Astrocyte (in vitro differentiated cells and primary cell): ENCODE measurements at regions not wholly inside any gene's neighbourhood (a gene's known extent, or its start where the extent isn't known, plus 50 kb on each side); places are given as distances from the start of the nearest gene placed in this dataset.

Source experiments
- DNase-seq: peaks from one replicate; pipeline ENCODE4 v3.0.0-alpha.2; 2010; ENCODE audit warnings: low read depth
- FAIRE-seq: peaks from 2 replicates; lab custom pipeline; 2011; peaks lifted over from hg19 to GRCh38; lab: Jason Lieb, UNC
- H2AFZ ChIP-seq: 2 replicates; pipeline ENCODE4 v1.6.0; 2012; ENCODE audit warnings: low read depth, low read length, inconsistent platforms
- H3K27ac ChIP-seq: 2 replicates; pipeline ENCODE4 v1.5.1; 2011; ENCODE audit warnings: low read depth, low read length, inconsistent platforms
- H3K27me3 ChIP-seq: 2 replicates; pipeline ENCODE4 v1.6.0; 2011; ENCODE audit warnings: low read length, inconsistent platforms; ENCODE audit not compliant: insufficient read depth
- H3K36me3 ChIP-seq: 2 replicates; pipeline ENCODE4 v1.5.1; 2011; ENCODE audit warnings: low read length, inconsistent platforms; ENCODE audit not compliant: insufficient read depth
- H3K4me1 ChIP-seq: 2 replicates; pipeline ENCODE4 v1.5.1; 2011; ENCODE audit warnings: low read length, inconsistent platforms; ENCODE audit not compliant: insufficient read depth
- H3K4me2 ChIP-seq: 2 replicates; pipeline ENCODE4 v1.6.0; 2012; ENCODE audit warnings: low read length, inconsistent platforms
- H3K4me3 ChIP-seq: 2 replicates; pipeline ENCODE4 v1.5.1; 2011; ENCODE audit warnings: low read depth, mild to moderate bottlenecking, low read length, inconsistent platforms; ENCODE audit not compliant: insufficient read depth
- H3K79me2 ChIP-seq: 2 replicates; pipeline ENCODE4 v1.6.0; 2012; ENCODE audit warnings: mild to moderate bottlenecking, low read length, inconsistent platforms; ENCODE audit not compliant: insufficient read depth
- H3K9ac ChIP-seq: 2 replicates; pipeline ENCODE4 v1.6.0; 2012; ENCODE audit warnings: mild to moderate bottlenecking, low read length, inconsistent platforms
- H3K9me3 ChIP-seq: 2 replicates; pipeline ENCODE4 v1.5.1; 2012; ENCODE audit warnings: low read depth, mild to moderate bottlenecking, low read length, inconsistent platforms; ENCODE audit not compliant: insufficient read depth
- H4K20me1 ChIP-seq: 2 replicates; pipeline ENCODE4 v1.6.0; 2012; ENCODE audit warnings: low read length, inconsistent platforms; ENCODE audit not compliant: insufficient read depth
- H3K27ac Mint-ChIP-seq: one replicate; pipeline ENCODE4 v1.8.0; 2021; ENCODE audit warnings: mild to moderate bottlenecking, mixed read lengths; ENCODE audit not compliant: unreplicated experiment
- H3K27me3 Mint-ChIP-seq: one replicate; pipeline ENCODE4 v1.8.0; 2021; ENCODE audit warnings: low read depth, mixed read lengths; ENCODE audit not compliant: unreplicated experiment
- H3K36me3 Mint-ChIP-seq: one replicate; pipeline ENCODE4 v1.8.0; 2021; ENCODE audit warnings: low read depth, mixed read lengths; ENCODE audit not compliant: unreplicated experiment
- H3K4me1 Mint-ChIP-seq: one replicate; pipeline ENCODE4 v1.8.0; 2021; ENCODE audit warnings: low read depth, mixed read lengths; ENCODE audit not compliant: unreplicated experiment
- H3K4me3 Mint-ChIP-seq: one replicate; pipeline ENCODE4 v1.8.0; 2021; ENCODE audit warnings: mild to moderate bottlenecking, moderate library complexity, mixed read lengths; ENCODE audit not compliant: unreplicated experiment
- H3K9me3 Mint-ChIP-seq: one replicate; pipeline ENCODE4 v1.8.0; 2021; ENCODE audit warnings: mild to moderate bottlenecking, mixed read lengths; ENCODE audit not compliant: unreplicated experiment
- EZH2 ChIP-seq: IDR thresholded peaks from 2 replicates; pipeline ENCODE4 v1.6.1; 2012; ENCODE audit warnings: mild to moderate bottlenecking, low read length, inconsistent platforms; ENCODE audit not compliant: insufficient read depth
- TF ChIP-seq, protein P1 (sequence below): IDR thresholded peaks from 2 replicates; pipeline ENCODE4 v1.5.1; 2011; ENCODE audit warnings: low read depth, mild to moderate bottlenecking, inconsistent platforms, low read length, moderate library complexity; ENCODE audit not compliant: insufficient read depth

DNA sequence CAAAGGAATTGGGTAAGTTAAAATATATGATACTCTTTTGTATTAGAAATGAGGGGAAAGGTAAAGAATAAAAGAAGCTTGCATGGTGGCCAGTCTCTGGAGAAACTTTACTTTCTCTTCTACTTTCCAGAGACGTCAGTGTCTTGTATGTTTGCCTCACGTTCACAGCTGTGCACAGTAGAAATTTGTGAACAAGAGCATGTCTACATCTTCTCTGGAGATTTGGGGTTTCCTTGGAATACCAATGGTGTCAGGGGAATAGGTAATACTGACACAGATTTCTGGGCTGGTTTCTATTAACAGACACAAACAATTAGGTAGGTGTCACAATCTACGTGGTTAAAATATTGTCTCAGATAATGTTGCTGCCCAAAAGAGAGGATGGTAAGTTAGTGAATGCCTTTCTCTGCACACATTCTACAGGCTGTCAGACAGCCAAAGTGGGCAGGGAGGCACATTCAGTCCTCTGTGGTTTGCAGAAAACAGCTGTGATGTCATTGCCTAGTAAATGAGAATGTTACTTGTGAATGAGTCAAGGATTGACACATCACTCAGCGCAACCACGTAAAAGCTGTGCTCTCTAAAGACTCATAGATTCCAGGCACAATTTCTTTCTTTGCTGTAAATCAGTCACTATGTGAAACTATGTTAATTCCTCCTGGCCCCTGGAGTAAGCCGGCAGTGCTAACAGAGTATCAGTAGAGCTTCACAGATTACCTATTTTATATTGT, 397.1 kb downstream of the MAN2A1 start:
- Histone ChIP-seq H3K36me3 (no peaks in the 10 kb centered on the region), H3K79me2 (no peaks in the 10 kb centered on the region), H3K4me1 (peaks cover 8% of the 10 kb centered on the region), H3K27me3 (no peaks in the 10 kb centered on the region), H3K9ac (no peak overlapping the region), H3K27ac (no peak overlapping the region), H2AFZ (no peak overlapping the region), H3K4me2 (peak overlapping the region; percentile 27), H3K9me3 (no peaks in the 10 kb centered on the region), H4K20me1 (no peaks in the 10 kb centered on the region), H3K4me3 (no peak overlapping the region)
- TF ChIP-seq, protein P1, sequence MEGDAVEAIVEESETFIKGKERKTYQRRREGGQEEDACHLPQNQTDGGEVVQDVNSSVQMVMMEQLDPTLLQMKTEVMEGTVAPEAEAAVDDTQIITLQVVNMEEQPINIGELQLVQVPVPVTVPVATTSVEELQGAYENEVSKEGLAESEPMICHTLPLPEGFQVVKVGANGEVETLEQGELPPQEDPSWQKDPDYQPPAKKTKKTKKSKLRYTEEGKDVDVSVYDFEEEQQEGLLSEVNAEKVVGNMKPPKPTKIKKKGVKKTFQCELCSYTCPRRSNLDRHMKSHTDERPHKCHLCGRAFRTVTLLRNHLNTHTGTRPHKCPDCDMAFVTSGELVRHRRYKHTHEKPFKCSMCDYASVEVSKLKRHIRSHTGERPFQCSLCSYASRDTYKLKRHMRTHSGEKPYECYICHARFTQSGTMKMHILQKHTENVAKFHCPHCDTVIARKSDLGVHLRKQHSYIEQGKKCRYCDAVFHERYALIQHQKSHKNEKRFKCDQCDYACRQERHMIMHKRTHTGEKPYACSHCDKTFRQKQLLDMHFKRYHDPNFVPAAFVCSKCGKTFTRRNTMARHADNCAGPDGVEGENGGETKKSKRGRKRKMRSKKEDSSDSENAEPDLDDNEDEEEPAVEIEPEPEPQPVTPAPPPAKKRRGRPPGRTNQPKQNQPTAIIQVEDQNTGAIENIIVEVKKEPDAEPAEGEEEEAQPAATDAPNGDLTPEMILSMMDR: no peak
- TF ChIP-seq EZH2: no peak
- DNase-seq: peak; percentile 95
- FAIRE-seq: peak; percentile 85
- no peaks in the 10 kb centered on the region for H3K36me3 Mint-ChIP-seq
- H3K4me3 Mint-ChIP-seq: no peak overlapping the region
- H3K27ac Mint-ChIP-seq: peak overlapping the region; percentile 76
- H3K27me3 Mint-ChIP-seq: no peaks in the 10 kb centered on the region
- peaks cover 12% of the 10 kb centered on the region for H3K4me1 Mint-ChIP-seq
- H3K9me3 Mint-ChIP-seq: no peaks in the 10 kb centered on the region

- no peaks in the 10 kb centered on the region for H3K36me3 ChIP-seq
- no peaks in the 10 kb centered on the region for H3K27me3 ChIP-seq
- H3K79me2 ChIP-seq: no peaks in the 10 kb centered on the region
- no peak overlapping the region for H3K4me2 ChIP-seq
- H3K9ac ChIP-seq: no peak overlapping the region
- Mint-ChIP-seq H3K4me1 (peaks cover 12% of the 10 kb centered on the region), H3K27me3 (no peaks in the 10 kb centered on the region), H3K27ac (no peak overlapping the region), H3K36me3 (no peaks in the 10 kb centered on the region), H3K9me3 (no peaks in the 10 kb centered on the region), H3K4me3 (no peak overlapping the region)
- no peak for DNase-seq
- peaks cover 8% of the 10 kb centered on the region for H3K4me1 ChIP-seq
- no peaks in the 10 kb centered on the region for H4K20me1 ChIP-seq
- TF ChIP-seq EZH2: no peak
- TF ChIP-seq, protein P1: no peak
- no peaks in the 10 kb centered on the region for H3K9me3 ChIP-seq
- H3K27ac ChIP-seq: no peak overlapping the region
- no peak for FAIRE-seq
- no peak overlapping the region for H3K4me3 ChIP-seq
- no peak overlapping the region for H2AFZ ChIP-seq
Measured at GRCh38 chr5:110087829-110088228, 398.1 kb downstream of the MAN2A1 start.
